Coronary artery (tissue), 2 donors: ENCODE measurements at regions not wholly inside any gene's neighbourhood (a gene's known extent, or its start where the extent isn't known, plus 50 kb on each side); places are given as distances from the start of the nearest gene placed in this dataset.

Experiments
- DNase-seq: peaks from one replicate; pipeline ENCODE4 v3.0.0-alpha.2; 2017; ENCODE audit warnings: low spot score
- H3K27ac ChIP-seq, 2 donors: fragments of 200-600 bp; sonication (generic); one replicate each; pipeline ENCODE4 v1.5.1; 2016 to 2019
- H3K4me3 ChIP-seq: fragments of 200-600 bp; sonication (generic); 2 replicates; pipeline ENCODE4 v1.5.1; 2016; ENCODE audit warnings: mild to moderate bottlenecking, moderate library complexity
- CTCF ChIP-seq: fragments of 200-600 bp; sonication (generic); IDR thresholded peaks from one replicate; pipeline ENCODE4 v1.5.1; 2019; ENCODE audit warnings: antibody characterized with exemption

GRCh38 chr13:85186356-85187045, 612.7 kb downstream of the SLITRK6 start:
- no peak for TF ChIP-seq CTCF
- no peak for DNase-seq
- H3K27ac ChIP-seq: no peak overlapping the region
- H3K4me3 ChIP-seq: no peak overlapping the region

- no peak for TF ChIP-seq CTCF
- Histone ChIP-seq H3K4me3 (no peak overlapping the region), H3K27ac (no peak overlapping the region)
- DNase-seq: no peak
Observed at GRCh38 chr13:85174291-85174690, 624.9 kb downstream of the SLITRK6 start.

- TF ChIP-seq CTCF: no peak
- no peak for DNase-seq
- Histone ChIP-seq H3K27ac (no peak overlapping the region), H3K4me3 (no peak overlapping the region)
Observed at GRCh38 chr13:85170372-85170771, 628.8 kb downstream of the SLITRK6 start.

- no peak for DNase-seq
- Histone ChIP-seq H3K27ac (no peak overlapping the region), H3K4me3 (no peak overlapping the region)
- TF ChIP-seq CTCF: no peak
Observed at GRCh38 chr13:85166891-85167290, 632.3 kb downstream of the SLITRK6 start.

- H3K27ac ChIP-seq: no peak overlapping the region
- no peak for TF ChIP-seq CTCF
- DNase-seq: no peak
- no peak overlapping the region for H3K4me3 ChIP-seq
Observed at GRCh38 chr13:85163063-85163462, 636.2 kb downstream of the SLITRK6 start.

GRCh38 chr13:85148009-85148408, 651.2 kb downstream of the SLITRK6 start:
- Histone ChIP-seq H3K27ac (no peak overlapping the region), H3K4me3 (no peak overlapping the region)
- no peak for TF ChIP-seq CTCF
- DNase-seq: no peak

- H3K27ac ChIP-seq: no peak overlapping the region
- no peak for DNase-seq
- no peak for TF ChIP-seq CTCF
Observed at GRCh38 chr13:85142351-85142927, 656.8 kb downstream of the SLITRK6 start.

More at GRCh38 chr13:85142351-85142927, 656.8 kb downstream of the SLITRK6 start:
- no peak overlapping the region for H3K4me3 ChIP-seq
